Esophagus mucosa (tissue), 1 donor: ENCODE measurements at regions not wholly inside any gene's neighbourhood (a gene's known extent, or its start where the extent isn't known, plus 50 kb on each side); places are given as distances from the start of the nearest gene placed in this dataset.

ENCODE experiments used
- ATAC-seq: fragments of 200-7000 bp; cut with Tn5 transposase; one replicate; pipeline ENCODE4 v1.9.1; 2020
- donor health status: DM: yes; HTN: yes; CAD: no.

DNA sequence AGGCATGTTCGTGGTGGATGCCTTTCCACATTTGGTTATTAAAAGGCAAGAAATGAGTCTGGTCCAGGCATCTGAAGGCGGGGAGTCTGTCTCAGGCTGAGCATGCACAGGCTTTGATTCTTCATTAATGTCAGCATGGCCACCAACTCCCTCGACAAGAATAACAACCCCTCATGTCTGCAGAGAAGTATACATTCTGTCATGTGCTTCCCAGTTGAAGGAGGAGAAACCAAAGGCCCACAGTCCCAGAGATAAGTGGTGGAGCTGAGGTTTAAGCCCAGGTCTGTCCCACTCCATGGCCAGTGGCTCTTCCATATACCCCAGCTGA is 61.6 kb upstream of the LAPTM5 start:
- ATAC-seq, result no peak

DNA sequence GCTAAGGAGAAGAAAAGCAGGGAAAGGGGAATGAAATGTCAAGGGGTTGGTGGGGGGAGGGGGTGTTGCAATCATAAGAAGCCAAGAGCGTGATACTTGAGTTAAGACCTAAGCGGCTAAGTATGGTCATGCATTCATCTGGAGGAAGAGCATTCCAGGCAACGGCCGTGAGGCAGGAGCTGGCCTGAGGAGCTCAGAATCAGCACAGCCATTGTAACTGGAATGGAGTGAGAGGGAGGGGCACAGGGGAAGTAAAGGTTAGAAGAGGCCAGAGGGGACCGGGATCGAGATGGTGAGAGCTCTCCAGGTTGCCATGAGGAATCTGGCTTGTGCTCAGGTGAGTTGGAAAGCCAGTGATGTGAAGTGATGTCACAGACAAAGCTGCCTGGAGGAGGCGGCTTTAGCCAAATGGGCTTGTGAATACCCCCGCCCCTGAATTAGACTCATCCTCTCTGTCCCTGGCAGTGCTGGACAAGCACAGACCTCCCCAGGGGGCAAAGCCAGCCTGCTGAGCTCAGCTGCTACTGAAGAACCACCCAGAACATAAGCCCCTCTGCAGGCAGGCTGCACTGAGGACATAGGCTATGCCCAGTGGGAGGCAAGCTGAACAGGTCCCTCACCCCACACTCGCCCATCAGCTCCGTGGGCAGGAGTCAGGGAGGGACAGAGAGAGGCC is 61.1 kb upstream of the LAPTM5 start:
- ATAC-seq, result no peak

DNA sequence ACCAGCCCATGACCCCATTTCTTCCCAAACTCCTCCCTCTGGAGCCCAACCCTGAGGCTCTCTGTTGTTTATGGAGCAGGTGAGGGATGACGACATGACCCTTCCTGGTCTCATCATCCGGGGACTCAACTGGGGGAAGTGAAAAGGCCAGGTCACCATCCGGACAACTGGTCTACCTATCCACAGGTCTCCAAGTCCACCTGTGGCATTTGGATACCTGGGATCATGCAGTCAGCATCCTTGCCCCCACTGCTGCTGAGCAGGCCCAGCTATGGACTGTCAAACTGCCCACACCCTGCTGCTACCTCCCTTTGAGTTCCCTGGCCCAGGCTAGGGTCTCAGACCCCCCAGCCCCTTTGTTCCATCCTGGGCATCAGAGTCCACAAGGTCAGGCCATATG is 60.0 kb upstream of the LAPTM5 start:
- ATAC-seq, result no peak

DNA sequence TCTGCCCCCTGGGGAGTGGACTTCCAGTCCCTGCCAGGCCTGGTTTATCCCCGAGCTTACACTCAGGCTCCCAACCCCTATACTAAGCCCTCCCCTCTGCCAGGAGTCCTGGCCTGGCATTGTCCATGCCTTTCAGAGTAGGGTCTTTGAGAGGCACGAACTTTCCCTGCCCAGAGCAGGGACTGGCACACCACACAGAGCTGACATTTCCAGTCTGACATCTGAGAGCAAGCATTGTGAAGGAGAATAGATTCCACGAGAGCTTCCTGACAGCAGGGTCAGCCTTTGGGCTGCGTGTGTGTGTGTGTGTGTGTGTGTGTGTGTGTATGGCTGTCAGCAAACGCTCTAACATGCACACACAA is 59.5 kb upstream of the LAPTM5 start:
- peak; percentile 7 for ATAC-seq

DNA sequence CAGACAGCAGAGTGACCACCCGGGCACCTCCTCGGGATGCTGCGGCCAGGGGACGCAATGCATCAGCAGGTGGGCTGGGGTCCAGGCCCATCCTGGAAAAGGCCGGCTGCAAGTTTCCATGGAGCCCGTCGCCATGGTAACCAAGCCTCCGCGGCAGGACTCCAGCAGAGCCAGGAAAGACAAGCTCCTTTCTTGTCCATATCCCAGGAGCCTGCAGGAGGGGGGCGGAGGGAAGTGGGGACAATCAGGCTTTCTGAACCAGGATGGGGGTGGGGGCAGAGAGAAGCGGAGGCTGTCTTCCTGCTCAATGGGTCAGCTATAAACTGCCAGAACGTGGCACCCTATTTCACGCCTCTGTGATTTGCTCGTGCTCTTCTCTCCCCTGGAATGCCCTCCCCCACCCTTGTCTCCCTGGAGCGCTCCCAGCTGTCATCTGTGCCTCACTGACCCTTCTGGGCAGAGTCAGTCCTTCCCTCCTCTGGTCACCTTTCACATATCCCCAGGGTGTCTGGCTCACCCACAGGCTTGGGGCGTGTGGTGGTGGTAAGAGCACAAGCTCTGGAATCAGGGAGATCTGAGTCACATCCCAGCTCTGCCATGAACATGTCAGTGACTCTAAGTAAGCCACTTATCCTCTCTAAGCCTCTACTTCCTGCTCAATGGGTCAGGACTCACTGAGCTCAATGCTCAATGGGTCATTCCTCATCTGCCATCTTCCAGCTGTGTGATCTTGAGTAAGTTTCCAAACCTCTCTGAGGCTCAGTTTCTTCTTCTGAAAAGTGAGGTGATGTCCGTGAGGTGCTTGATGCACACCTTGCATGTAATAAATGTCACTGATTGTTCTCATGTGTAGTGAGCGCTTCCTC is 58.9 kb upstream of the LAPTM5 start:
- peak; percentile 94 for ATAC-seq

DNA sequence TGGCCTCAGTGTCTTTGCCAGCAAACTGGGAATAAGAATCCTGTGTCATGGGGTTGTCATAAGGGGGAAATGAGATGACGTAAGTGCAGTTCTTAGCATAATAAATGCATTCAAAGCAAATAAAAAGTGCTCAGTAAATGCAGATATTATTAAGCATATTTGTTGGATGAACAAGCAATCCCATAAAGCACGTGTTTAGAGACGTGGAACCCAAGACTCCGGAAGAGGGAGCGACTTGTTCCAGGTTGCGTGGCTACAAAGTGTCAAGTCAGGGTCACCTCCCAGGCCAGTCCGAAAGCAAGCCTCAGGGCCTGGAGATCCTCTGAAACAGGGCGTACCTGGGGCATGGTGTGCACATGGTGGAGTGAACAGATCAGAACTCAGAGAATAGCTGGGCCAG is 58.0 kb upstream of the LAPTM5 start:
- ATAC-seq, result no peak

DNA sequence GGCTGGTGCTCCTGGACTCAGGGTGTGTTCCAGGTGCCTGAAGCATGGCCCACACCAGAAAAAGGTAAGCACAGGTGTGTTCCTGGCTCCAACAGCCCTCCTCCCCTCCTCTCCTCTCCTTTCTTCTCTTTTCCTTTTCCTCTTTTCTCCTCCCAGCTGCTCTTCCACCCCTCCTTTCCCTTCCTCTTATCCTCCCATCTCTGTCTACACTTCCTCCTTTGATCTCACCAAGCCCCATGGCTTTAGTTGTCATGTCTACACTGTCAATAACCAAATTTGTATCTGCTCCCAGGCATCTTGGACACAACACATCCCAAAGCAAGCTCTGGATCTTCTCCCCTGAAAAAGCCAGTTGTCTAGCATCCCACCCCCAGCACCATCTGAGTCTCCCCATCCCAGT is 56.7 kb upstream of the LAPTM5 start:
- ATAC-seq, result no peak

DNA sequence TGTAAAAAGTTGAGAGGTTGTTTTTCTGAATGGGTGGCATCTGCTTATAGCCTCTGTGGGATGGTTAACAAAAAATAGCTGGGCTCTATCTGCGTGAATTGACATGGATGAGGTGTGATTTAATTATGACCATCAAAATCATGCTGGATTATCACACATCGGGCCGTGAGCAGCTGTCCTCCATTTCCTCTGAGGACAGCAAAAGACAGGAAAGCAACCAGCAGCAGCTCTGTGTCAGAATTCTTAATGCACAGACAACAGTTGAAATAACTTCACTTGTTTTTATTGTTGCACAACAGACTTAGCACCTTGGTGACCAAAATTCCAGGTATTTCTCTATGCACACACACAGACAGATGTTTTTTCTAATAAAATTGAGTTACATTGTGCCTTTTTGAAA is 54.5 kb upstream of the LAPTM5 start:
- ATAC-seq, result no peak

DNA sequence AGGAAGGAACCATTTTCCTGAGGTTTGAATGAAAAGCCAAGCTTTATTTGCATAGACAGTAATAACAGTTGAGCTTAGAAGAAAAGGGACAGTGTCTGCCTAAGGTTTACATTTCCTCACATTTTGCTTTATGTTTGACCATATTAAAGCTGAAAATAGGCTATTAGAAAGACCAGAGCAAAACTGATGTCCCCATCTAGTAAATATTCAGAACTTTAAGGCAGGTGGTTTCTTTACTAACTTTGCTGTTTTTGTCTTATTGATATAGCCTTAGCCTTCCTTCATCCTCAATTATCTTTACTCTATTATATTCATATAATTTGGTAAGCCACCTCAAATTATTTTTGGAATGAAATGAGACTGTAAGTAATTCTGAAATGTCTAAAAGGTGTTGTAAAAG is 53.6 kb upstream of the LAPTM5 start:
- ATAC-seq, result no peak

DNA sequence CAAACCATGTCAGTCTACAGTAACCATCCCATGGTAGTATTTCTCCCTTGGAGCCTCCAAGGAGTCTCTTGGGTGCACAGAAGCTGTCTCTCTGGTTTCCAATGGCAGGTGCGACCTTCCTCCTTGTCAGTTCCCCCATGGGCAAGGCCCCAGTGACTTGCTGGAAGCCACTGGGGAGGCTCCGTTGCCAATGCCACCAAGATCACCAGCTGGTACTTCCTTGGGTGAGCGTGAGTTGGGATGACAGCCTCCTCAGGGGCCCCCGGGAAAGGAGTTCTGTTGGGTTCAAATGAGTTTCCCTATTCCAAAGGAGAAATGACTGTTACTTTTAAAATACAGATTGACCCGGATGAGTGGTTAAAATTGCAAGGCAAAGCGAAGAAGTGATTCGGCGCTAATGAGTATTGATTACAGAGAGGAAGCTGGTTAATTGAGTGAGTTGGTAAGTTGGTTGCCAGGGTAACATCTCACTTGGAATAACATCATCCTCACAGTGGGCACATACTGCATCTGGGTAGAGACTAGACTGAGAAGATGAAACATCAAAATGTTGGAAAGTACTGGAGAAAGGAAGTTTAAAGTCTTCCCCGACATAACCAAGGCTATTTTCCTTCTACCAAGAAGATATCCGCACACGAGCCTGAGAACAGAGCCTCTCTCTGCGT is 53.0 kb upstream of the LAPTM5 start:
- ATAC-seq, result no peak

DNA sequence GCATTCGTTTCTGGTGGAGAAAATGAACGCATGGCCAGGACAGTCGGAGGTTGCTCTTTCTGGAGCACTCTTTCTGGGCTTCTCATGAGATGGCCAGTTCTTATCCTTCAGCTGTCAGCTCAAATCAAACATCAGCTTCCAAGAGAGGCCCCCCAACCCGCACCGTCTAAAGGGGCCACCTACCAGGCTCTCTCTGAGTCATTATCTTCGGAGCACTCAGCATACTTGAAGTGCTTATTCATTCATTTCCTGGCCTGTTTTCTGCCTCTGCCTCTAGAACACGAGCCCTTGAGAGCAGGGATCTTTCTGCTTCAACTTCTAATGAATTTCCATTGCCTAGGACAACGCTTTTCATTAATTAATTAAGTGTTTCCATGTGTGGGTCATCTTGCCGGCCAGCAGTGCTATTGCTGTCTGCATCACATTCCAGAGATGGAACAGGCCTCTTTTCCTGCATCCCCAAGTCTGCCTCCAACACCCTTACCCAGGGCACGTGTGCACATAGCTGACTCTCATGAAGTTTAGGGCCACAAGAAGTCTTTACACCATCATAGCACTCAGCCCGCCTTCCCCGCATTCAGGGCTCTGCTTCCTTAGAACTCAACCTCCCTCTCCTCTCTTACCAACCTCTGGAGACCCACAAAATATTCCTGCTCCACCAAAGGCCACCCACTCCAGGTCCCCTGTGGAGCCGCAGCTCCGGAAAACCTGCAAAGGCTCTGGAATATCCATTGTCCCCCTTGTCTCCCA is 52.1 kb upstream of the LAPTM5 start:
- ATAC-seq, result no peak

DNA sequence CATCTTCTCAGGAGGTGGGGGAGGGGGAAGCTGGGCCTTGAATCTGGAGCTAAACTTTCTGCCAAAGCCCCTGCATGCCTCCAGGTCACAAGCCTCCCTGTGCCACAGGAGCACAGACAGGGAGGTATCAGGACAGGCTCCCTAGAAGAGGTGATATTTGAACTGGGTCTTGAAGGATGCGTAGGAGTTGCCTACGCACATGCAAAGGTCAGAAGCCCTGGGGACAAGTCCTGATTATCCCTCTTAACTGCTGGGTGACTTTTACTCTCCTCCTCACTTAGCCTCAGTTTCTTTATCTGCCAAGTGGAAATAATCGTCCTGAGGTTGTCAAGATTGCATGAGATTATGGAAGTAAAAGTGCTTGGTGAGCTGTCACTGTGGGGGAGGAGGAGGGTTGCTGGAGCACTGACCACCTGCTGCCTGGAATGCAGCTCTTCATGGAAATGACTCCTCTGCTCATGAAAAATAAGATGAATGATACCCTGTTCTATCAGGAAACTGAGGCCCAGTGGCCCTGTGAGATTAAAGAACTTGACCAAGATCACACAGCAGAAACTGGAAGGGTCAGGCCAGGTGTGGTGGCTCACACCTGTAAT is 50.6 kb upstream of the LAPTM5 start:
- no peak for ATAC-seq

DNA sequence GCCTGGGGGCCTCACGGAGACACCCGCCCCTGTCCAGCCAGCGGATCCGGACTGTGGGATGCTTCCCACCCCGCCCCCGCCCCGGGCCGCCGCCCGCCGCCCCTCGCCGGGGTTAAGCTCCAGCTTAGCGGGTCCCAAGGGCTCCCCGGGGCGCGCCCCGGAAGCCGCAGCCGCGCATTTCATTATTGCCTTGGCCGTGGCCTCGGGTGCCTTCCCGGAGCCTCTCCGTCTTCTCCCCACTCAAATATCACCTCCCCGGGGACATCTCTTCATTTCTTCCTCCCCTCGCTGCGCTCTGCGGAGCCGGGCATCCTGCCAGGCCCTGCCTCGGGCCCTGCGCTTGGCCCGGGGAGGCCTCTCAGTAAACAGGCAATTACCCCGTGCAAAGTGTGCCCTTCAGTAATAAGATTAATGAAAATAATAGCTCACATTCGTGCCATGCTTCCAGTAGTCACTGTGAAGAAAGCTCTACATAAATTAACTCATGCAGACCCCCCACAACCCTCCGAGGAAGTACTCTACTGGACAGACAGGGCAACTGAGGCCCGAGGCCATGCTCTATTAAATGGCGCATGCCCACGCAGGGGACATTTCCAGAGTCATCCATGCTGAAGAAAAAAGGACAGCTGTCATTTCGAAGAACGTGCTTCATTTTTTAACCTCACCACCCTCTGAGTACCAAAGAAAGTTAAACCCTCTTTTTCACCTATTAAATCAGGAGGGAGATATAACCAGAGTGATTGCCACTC is 49.9 kb upstream of the LAPTM5 start:
- ATAC-seq, result no peak
